CD14-positive monocyte (primary cell): ENCODE measurements at regions not wholly inside any gene's neighbourhood (a gene's known extent, or its start where the extent isn't known, plus 50 kb on each side); places are given as distances from the start of the nearest gene placed in this dataset.

ENCODE experiments used
- DNase-seq, 3 donors: peaks; one replicate each; pipeline ENCODE4 v3.0.0-alpha.2; 2011 to 2022
- H2AFZ ChIP-seq: 2 replicates; pipeline ENCODE4 v1.6.0; 2012; ENCODE audit warnings: mild to moderate bottlenecking, low read depth, low read length, inconsistent platforms; ENCODE audit not compliant: insufficient read depth, poor library complexity, severe bottlenecking
- H3K27ac ChIP-seq, 2 donors: 1 replicate in 1 of 2; 2 replicates in 1 of 2; pipeline ENCODE4 v1.5.1; 2012 to 2013; ENCODE audit warnings: low read length in 2 of 2, control low read depth in 1 of 2, inconsistent platforms in 1 of 2, low read depth in 1 of 2, mild to moderate bottlenecking in 1 of 2
- H3K27me3 ChIP-seq, 2 donors: one replicate each; pipeline versions ENCODE4 v1.6.0 to v1.6.1; 2011 to 2013; ENCODE audit warnings: low read length in 2 of 2; ENCODE audit not compliant: control insufficient read depth in 2 of 2, insufficient read depth in 2 of 2
- H3K36me3 ChIP-seq, 2 donors: replicated peaks in 1 of 2; 1 replicate in 1 of 2; 2 replicates in 1 of 2; pipeline versions ENCODE4 v1.5.1 to v1.6.1; 2012 to 2013; ENCODE audit warnings: low read length in 2 of 2, control low read depth in 1 of 2, inconsistent platforms in 1 of 2, mild to moderate bottlenecking in 1 of 2; ENCODE audit not compliant: insufficient read depth in 2 of 2, control insufficient read depth in 1 of 2
- H3K4me1 ChIP-seq, 2 donors: 1 replicate in 1 of 2; 2 replicates in 1 of 2; pipeline versions ENCODE4 v1.5.1 to v1.6.1; 2012 to 2013; ENCODE audit warnings: low read length in 2 of 2, control low read depth in 1 of 2, inconsistent platforms in 1 of 2, mild to moderate bottlenecking in 1 of 2, moderate library complexity in 1 of 2; ENCODE audit not compliant: insufficient read depth in 2 of 2, control insufficient read depth in 1 of 2
- H3K4me2 ChIP-seq: replicated peaks from 2 replicates; pipeline ENCODE3; 2012; ENCODE audit warnings: low read length, moderate library complexity, mild to moderate bottlenecking; ENCODE audit not compliant: poor library complexity, severe bottlenecking; ENCODE audit errors: extremely low read depth
- H3K4me3 ChIP-seq, 3 experiments: fragments of 200-600 bp in 1 of 3; sonication (generic) in 1 of 3; replicated peaks in 1 of 3; 1 replicate in 2 of 3; 2 replicates in 1 of 3; pipeline ENCODE4 v1.5.1; 2011 to 2013; ENCODE audit warnings: low read length in 3 of 3, mild to moderate bottlenecking in 3 of 3, control low read depth in 2 of 3, low read depth in 2 of 3, inconsistent platforms in 1 of 3, moderate library complexity in 1 of 3
- H3K79me2 ChIP-seq: 2 replicates; pipeline ENCODE4 v1.6.0; 2012; ENCODE audit warnings: mild to moderate bottlenecking, control low read depth, inconsistent platforms, low read length, moderate library complexity; ENCODE audit not compliant: insufficient read depth
- H3K9ac ChIP-seq: 2 replicates; pipeline ENCODE4 v1.6.0; 2017; ENCODE audit warnings: low read length, mild to moderate bottlenecking; ENCODE audit not compliant: insufficient read depth, poor library complexity, severe bottlenecking
- H3K9me3 ChIP-seq, 2 donors: replicated peaks in 1 of 2; 1 replicate in 1 of 2; 2 replicates in 1 of 2; pipeline versions ENCODE4 v1.5.1 to v1.6.1; 2012 to 2013; ENCODE audit warnings: low read length in 2 of 2, control low read depth in 1 of 2; ENCODE audit not compliant: control insufficient read depth in 1 of 2, insufficient read depth in 1 of 2
- H4K20me1 ChIP-seq: 2 replicates; pipeline ENCODE4 v1.6.0; 2012; ENCODE audit warnings: mild to moderate bottlenecking, low read length, control low read depth, moderate library complexity; ENCODE audit not compliant: insufficient read depth
- H3K27ac Mint-ChIP-seq, 7 donors: one replicate each; pipeline ENCODE4 v1.8.0; 2020; ENCODE audit warnings: mild to moderate bottlenecking in 7 of 7, mixed read lengths in 7 of 7, moderate library complexity in 6 of 7, inconsistent platforms in 2 of 7
- H3K27me3 Mint-ChIP-seq, 3 donors: one replicate each; pipeline ENCODE4 v1.8.0; 2021 to 2022; ENCODE audit warnings: low read depth in 3 of 3, mild to moderate bottlenecking in 3 of 3, mixed read lengths in 3 of 3, moderate library complexity in 3 of 3, inconsistent platforms in 1 of 3
- H3K36me3 Mint-ChIP-seq, 2 donors: one replicate each; pipeline ENCODE4 v1.8.0; 2020; ENCODE audit warnings: mixed read lengths in 2 of 2, inconsistent platforms in 1 of 2, mild to moderate bottlenecking in 1 of 2
- H3K4me1 Mint-ChIP-seq: one replicate; pipeline ENCODE4 v1.8.0; 2020; ENCODE audit warnings: mild to moderate bottlenecking, mixed read lengths
- H3K4me3 Mint-ChIP-seq, 2 donors: one replicate each; pipeline ENCODE4 v1.8.0; 2020; ENCODE audit warnings: mild to moderate bottlenecking in 2 of 2, mixed read lengths in 2 of 2, moderate library complexity in 1 of 2
- H3K9me3 Mint-ChIP-seq, 7 donors: one replicate each; pipeline ENCODE4 v1.8.0; 2020 to 2022; ENCODE audit warnings: mixed read lengths in 7 of 7, mild to moderate bottlenecking in 6 of 7, moderate library complexity in 6 of 7, inconsistent platforms in 2 of 7
- WGBS: methylation state at CpG from one replicate; pipeline ENCODE4 v1.1.5; 2013; ENCODE audit warnings: missing lambda C conversion rate; ENCODE audit not compliant: insufficient coverage; 5-methylcytosine and 5-hydroxymethylcytosine counted together
- intact Hi-C, 2 donors: fragments of 100-400 bp; cut with micrococcal nuclease; formaldehyde crosslinking; loops; one replicate each; pipeline versions ENCODE4 v1.15.0 to v1.15.1; 2023
- TF ChIP-seq, protein P1 (sequence below): fragments of 200-600 bp; IDR thresholded peaks from one replicate; pipeline ENCODE4 v1.8.0; 2022; ENCODE audit warnings: antibody characterized with exemption, mild to moderate bottlenecking

DNA sequence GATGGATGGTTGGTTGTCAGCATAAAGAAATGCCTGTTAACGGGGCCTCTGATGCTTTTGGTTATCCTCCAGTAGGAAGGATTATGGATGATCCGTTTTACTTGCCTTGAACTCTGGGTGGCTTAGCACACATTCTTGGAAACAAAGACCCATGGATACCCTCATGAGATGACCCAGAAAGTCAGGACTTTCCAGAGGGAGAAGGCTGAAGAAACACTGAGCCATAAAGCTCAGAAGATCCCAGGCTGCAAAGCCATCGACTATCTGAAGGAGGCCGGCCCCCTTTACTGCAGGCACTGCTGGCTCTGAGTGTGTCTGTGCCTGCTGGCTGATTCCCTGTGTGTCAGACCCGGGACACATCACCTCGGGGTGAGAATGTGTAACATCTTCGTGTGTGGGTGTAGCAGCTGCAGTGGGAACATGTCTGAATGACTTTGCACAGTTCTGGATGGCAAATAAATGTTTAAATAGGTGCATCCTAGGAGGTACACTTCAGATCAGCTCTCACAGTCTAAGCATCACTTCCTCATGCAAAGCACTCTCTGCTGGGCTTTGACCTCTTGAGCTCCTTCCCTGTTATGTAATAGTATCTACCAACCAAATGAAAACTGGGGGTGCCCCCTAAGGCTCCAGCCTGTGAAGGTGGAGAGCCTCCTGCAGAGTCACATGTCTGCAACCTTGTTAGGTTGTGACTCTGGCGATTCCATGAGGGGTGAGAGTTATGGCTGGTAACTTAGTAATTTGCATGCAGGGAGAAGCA, 1084.9 kb downstream of the TBC1D22A start:
- no peak for DNase-seq
- no peak overlapping the region for H3K4me3 Mint-ChIP-seq
- peaks cover 3 to 5% (median 3%) of the 10 kb centered on the region in 3 donors for H3K27me3 Mint-ChIP-seq
- no peaks in the 10 kb centered on the region for H3K9me3 Mint-ChIP-seq
- Histone ChIP-seq H3K27me3 (no peaks in the 10 kb centered on the region), H3K9me3 (no peaks in the 10 kb centered on the region), H3K36me3 (no peaks in the 10 kb centered on the region), H3K27ac (no peak overlapping the region), H3K4me2 (no peak overlapping the region), H3K4me3 (no peak overlapping the region), H3K9ac (no peak overlapping the region), H2AFZ (no peak overlapping the region), H3K4me1 (no peaks in the 10 kb centered on the region), H3K79me2 (no peaks in the 10 kb centered on the region), H4K20me1 (no peaks in the 10 kb centered on the region)
- H3K27ac Mint-ChIP-seq: no peak overlapping the region
- intact Hi-C loops: no loop called here
- TF ChIP-seq, protein P1, sequence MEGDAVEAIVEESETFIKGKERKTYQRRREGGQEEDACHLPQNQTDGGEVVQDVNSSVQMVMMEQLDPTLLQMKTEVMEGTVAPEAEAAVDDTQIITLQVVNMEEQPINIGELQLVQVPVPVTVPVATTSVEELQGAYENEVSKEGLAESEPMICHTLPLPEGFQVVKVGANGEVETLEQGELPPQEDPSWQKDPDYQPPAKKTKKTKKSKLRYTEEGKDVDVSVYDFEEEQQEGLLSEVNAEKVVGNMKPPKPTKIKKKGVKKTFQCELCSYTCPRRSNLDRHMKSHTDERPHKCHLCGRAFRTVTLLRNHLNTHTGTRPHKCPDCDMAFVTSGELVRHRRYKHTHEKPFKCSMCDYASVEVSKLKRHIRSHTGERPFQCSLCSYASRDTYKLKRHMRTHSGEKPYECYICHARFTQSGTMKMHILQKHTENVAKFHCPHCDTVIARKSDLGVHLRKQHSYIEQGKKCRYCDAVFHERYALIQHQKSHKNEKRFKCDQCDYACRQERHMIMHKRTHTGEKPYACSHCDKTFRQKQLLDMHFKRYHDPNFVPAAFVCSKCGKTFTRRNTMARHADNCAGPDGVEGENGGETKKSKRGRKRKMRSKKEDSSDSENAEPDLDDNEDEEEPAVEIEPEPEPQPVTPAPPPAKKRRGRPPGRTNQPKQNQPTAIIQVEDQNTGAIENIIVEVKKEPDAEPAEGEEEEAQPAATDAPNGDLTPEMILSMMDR: no peak
- 72% methylated on average over 6 of the region's 8 CpGs for WGBS
- no peaks in the 10 kb centered on the region for H3K36me3 Mint-ChIP-seq
- H3K4me1 Mint-ChIP-seq: no peaks in the 10 kb centered on the region

DNA sequence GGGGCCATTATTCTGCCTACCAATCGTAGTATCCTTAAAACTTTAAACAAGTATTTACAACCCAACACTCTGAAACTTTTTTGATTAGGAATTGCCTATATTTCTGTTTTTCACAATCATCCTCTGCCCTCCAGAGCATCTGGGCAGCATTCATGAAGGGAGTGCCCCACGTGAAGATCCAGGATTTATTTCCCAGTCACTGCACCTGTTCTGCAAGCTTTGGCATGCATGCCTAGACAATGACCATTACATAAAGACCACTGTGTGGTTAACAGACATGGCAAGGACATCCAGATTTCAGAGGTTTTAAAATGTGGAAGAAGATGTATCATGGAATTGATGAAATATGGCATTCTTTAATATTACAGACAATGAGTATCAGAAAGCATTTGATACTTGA, 1083.8 kb downstream of the TBC1D22A start:
- Mint-ChIP-seq H3K4me1 (no peaks in the 10 kb centered on the region), H3K36me3 (no peaks in the 10 kb centered on the region), H3K27me3 (peaks cover 5 to 7% (median 7%) of the 10 kb centered on the region in 3 donors), H3K9me3 (peaks cover 0 to 2% (median 0%) of the 10 kb centered on the region in 7 donors), H3K27ac (no peak overlapping the region), H3K4me3 (no peak overlapping the region)
- Histone ChIP-seq H3K27me3 (no peaks in the 10 kb centered on the region), H3K79me2 (no peaks in the 10 kb centered on the region), H3K27ac (no peak overlapping the region), H3K4me3 (no peak overlapping the region), H2AFZ (no peak overlapping the region), H3K9ac (no peak overlapping the region), H3K4me1 (no peaks in the 10 kb centered on the region), H3K9me3 (no peaks in the 10 kb centered on the region), H3K36me3 (no peaks in the 10 kb centered on the region), H4K20me1 (no peaks in the 10 kb centered on the region), H3K4me2 (no peak overlapping the region)
- WGBS: 85% methylated on average over 2 of the region's 2 CpGs
- no peak for DNase-seq
- intact Hi-C loops: no loop called here
- TF ChIP-seq, protein P1: no peak
